Upper lobe of left lung (tissue), 6 donors: ENCODE measurements at regions not wholly inside any gene's neighbourhood (a gene's known extent, or its start where the extent isn't known, plus 50 kb on each side); places are given as distances from the start of the nearest gene placed in this dataset.

Experiments used
- ATAC-seq, 2 donors: fragments of 200-7000 bp; cut with Tn5 transposase; one replicate each; pipeline ENCODE4 v1.9.1; 2022; ENCODE audit warnings: mild to moderate bottlenecking in 2 of 2, moderate library complexity in 2 of 2; ENCODE audit not compliant: low FRiP score in 2 of 2
- DNase-seq, 2 donors: peaks; one replicate each; pipeline ENCODE4 v3.0.0-alpha.2; 2019 to 2020
- H3K27ac ChIP-seq, 4 donors: fragments of 200-600 bp; sonication (generic); one replicate each; pipeline ENCODE4 v1.5.1; 2016 to 2019
- H3K27me3 ChIP-seq, 4 donors: fragments of 200-600 bp; sonication (generic); one replicate each; pipeline ENCODE4 v1.5.1; 2017 to 2019
- H3K36me3 ChIP-seq, 4 donors: fragments of 200-600 bp; sonication (generic); one replicate each; pipeline ENCODE4 v1.5.1; 2016 to 2019
- H3K4me1 ChIP-seq, 4 donors: fragments of 200-600 bp; sonication (generic); one replicate each; pipeline ENCODE4 v1.5.1; 2018 to 2019
- H3K4me3 ChIP-seq, 4 donors: fragments of 200-600 bp; sonication (generic); one replicate each; pipeline ENCODE4 v1.5.1; 2017 to 2019; ENCODE audit warnings: mild to moderate bottlenecking in 2 of 4, moderate library complexity in 1 of 4
- H3K9me3 ChIP-seq, 4 donors: fragments of 200-600 bp; sonication (generic); one replicate each; pipeline ENCODE4 v1.5.1; 2018 to 2019
- EP300 ChIP-seq, 4 donors: sonication (generic); formaldehyde crosslinking; IDR thresholded peaks; one replicate each; pipeline ENCODE4 v1.5.1; 2017; ENCODE audit warnings: antibody characterized with exemption in 4 of 4, control low read depth in 2 of 4
- POLR2A ChIP-seq, 4 donors: fragments of 450-650 bp; IDR thresholded peaks; one replicate each; pipeline ENCODE4 v1.5.1; 2016 to 2017; ENCODE audit warnings: antibody characterized with exemption in 4 of 4, mild to moderate bottlenecking in 2 of 4
- POLR2AphosphoS5 ChIP-seq, 2 donors: sonication (generic); formaldehyde crosslinking; IDR thresholded peaks; one replicate each; pipeline ENCODE4 v1.5.1; 2017; ENCODE audit warnings: antibody characterized with exemption in 2 of 2
- WGBS, 2 donors: methylation state at CpG; one replicate each; pipeline ENCODE4 v1.1.5; 2017 to 2018; 5-methylcytosine and 5-hydroxymethylcytosine counted together
- TF ChIP-seq, protein P1 (sequence below), 6 experiments: fragments of 450-650 bp in 4 of 6; fragments of 200-600 bp in 2 of 6; sonication (generic) in 2 of 6; IDR thresholded peaks; one replicate each; pipeline ENCODE4 v1.5.1; 2016 to 2019; ENCODE audit warnings: antibody characterized with exemption in 6 of 6
- donor health status: DM: no; HTN: no; CAD: no; lungs with moderate emphysema.
- donor health status: DM: no; HTN: yes; CAD: no; lungs with severe emphysema.

DNA sequence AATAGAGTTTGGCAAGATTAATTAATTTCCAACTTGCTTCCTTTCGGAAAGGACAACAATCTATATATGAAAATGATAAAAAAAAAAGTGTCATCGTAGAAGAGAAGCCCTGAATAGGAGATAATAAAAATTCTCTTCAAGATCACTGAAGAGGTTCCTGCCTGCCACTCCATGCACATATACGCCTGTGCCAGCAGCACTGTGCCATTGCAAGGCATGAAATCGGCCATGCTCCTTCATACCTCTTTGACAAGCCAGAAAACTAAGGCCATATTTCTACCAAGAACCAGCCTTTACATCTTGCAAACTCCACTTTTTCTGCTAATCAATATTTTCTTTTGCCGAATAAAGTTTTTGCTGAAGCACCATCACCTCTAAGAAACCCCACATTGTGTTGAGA, 365.5 kb downstream of the CXXC4 start:
- 78% methylated on average over 5 of the region's 5 CpGs for WGBS, 2 donors
- H3K27ac ChIP-seq: no peak overlapping the region
- no peaks in the 10 kb centered on the region for H3K36me3 ChIP-seq
- H3K9me3 ChIP-seq: no peaks in the 10 kb centered on the region
- H3K4me3 ChIP-seq: no peak overlapping the region
- no peaks in the 10 kb centered on the region for H3K4me1 ChIP-seq
- no peaks in the 10 kb centered on the region for H3K27me3 ChIP-seq
- ATAC-seq: no peak
- TF ChIP-seq POLR2A (IDR thresholded peaks at IDR 0.05): no peak
- TF ChIP-seq POLR2AphosphoS5 (IDR thresholded peaks at IDR 0.05): no peak
- TF ChIP-seq EP300 (IDR thresholded peaks at IDR 0.05): no peak
- TF ChIP-seq, protein P1, sequence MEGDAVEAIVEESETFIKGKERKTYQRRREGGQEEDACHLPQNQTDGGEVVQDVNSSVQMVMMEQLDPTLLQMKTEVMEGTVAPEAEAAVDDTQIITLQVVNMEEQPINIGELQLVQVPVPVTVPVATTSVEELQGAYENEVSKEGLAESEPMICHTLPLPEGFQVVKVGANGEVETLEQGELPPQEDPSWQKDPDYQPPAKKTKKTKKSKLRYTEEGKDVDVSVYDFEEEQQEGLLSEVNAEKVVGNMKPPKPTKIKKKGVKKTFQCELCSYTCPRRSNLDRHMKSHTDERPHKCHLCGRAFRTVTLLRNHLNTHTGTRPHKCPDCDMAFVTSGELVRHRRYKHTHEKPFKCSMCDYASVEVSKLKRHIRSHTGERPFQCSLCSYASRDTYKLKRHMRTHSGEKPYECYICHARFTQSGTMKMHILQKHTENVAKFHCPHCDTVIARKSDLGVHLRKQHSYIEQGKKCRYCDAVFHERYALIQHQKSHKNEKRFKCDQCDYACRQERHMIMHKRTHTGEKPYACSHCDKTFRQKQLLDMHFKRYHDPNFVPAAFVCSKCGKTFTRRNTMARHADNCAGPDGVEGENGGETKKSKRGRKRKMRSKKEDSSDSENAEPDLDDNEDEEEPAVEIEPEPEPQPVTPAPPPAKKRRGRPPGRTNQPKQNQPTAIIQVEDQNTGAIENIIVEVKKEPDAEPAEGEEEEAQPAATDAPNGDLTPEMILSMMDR (IDR thresholded peaks at IDR 0.05): no peak
- no peak for DNase-seq

DNA sequence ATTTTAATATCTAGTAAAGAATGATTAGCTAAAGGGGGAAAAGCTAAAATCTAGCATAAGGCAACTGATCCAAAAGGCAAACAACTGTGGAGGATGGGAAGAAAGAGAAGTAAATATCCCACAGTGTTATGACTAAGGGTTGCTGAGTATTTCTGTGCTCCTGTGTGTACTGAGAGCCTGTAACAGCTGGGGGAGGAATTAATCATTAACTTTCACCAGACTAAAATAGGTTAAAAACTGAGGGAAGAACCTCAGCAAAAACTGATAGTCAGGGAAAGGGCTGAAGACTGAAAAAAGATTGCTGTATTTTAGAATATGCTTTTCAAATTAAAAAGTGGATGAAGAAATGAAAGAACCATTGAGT, 365.9 kb downstream of the CXXC4 start:
- Histone ChIP-seq H3K4me1 (no peaks in the 10 kb centered on the region), H3K27me3 (no peaks in the 10 kb centered on the region), H3K9me3 (no peaks in the 10 kb centered on the region), H3K4me3 (no peak overlapping the region), H3K36me3 (no peaks in the 10 kb centered on the region), H3K27ac (no peak overlapping the region)
- no peak for DNase-seq
- TF ChIP-seq POLR2AphosphoS5 (IDR thresholded peaks at IDR 0.05): no peak
- no peak for TF ChIP-seq POLR2A (IDR thresholded peaks at IDR 0.05)
- no peak for ATAC-seq

DNA sequence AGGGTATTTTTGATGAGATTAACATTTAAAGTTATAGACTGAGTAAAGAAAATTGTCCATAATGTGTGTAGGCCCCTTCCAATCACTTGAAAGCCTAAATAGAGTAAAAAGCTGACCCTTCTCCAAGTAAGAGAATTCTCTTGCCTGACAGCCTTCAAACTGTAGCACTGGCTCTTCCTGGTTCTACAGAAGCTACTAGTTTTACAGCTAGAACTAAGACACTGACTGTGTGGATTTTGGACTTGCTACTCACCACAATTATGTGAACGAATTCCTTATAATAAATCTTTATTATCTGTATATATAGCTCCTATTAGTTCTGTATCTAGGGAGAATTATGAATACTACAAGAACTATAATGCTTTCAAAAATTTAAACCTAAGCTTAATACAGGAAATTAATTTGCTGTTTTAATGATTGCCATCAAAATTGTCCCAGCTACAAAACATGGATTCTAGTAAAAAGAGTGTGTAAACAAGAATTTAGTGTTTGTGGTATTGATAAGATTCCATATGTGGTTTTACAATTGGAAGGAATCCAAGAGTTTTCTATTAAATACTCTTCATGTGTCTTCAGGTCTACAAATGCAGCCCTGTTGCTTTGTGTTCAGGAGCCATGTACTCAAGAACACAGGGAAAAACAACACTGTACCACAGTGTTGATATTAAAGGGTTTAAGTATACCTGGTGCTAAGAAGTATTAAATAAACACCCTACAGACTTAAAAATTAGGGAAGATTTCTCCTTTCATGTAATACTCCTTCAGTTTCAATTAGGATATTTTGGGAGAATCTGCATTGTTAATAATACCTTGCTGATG, 366.5 kb downstream of the CXXC4 start:
- no peaks in the 10 kb centered on the region for H3K27me3 ChIP-seq
- WGBS, 2 donors: 63 to 68% methylated on average over 1 of the region's 1 CpG
- TF ChIP-seq POLR2A (IDR thresholded peaks at IDR 0.05) (no peak), POLR2AphosphoS5 (IDR thresholded peaks at IDR 0.05) (no peak), EP300 (IDR thresholded peaks at IDR 0.05) (no peak)
- TF ChIP-seq, protein P1 (IDR thresholded peaks at IDR 0.05): no peak
- no peaks in the 10 kb centered on the region for H3K9me3 ChIP-seq
- no peaks in the 10 kb centered on the region for H3K4me1 ChIP-seq
- no peaks in the 10 kb centered on the region for H3K36me3 ChIP-seq
- no peak overlapping the region for H3K4me3 ChIP-seq
- H3K27ac ChIP-seq: no peak overlapping the region
- DNase-seq (no peak), ATAC-seq (no peak)

DNA sequence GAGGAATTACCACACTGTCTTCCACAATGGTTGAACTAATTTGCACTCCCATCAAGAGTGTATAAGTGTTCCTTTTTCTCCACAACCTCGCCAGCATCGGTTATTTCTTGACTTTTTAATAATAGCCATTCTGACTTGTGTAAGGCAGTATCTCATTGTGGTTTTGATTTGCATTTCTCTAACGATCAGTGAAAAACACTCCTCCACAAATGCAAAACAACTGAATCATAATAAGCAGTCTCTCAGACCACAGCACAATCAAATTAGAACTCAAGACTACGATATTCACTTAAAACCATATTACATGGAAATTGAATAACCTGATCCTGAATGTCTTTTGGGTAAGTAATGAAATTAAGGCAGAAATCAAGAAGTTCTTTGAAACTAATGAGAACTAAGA, 371.7 kb downstream of the CXXC4 start:
- DNase-seq: no peak
- H3K4me1 ChIP-seq: no peaks in the 10 kb centered on the region
- H3K36me3 ChIP-seq: no peaks in the 10 kb centered on the region
- TF ChIP-seq EP300 (IDR thresholded peaks at IDR 0.05): no peak
- no peak for TF ChIP-seq POLR2A (IDR thresholded peaks at IDR 0.05)
- no peak for TF ChIP-seq POLR2AphosphoS5 (IDR thresholded peaks at IDR 0.05)
- TF ChIP-seq, protein P1 (IDR thresholded peaks at IDR 0.05): no peak
- 74 to 91% methylated on average over 4 of the region's 4 CpGs for WGBS, 2 donors
- ATAC-seq: no peak
- no peak overlapping the region for H3K4me3 ChIP-seq
- H3K27me3 ChIP-seq: no peaks in the 10 kb centered on the region
- no peak overlapping the region for H3K27ac ChIP-seq
- H3K9me3 ChIP-seq: no peaks in the 10 kb centered on the region

DNA sequence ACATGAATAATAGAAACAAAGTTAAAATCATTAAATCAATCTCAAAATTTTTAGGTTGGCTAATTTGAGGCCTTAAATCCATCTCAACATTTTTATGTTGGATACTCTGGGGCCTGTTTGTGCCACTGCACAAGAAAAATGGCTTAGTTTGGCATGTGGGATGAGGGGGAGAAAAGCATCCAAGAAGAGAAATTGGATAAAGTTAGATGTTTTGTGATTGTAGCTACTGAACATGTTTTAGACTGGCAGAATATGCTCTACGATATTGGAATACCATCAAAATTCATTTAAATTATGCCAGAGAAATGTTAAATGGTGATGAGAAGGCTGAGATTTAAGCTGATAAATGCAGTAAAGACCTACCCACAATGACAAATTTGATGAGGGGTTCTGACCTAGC, 376.9 kb downstream of the CXXC4 start:
- TF ChIP-seq, protein P1 (IDR thresholded peaks at IDR 0.05): no peak
- TF ChIP-seq POLR2AphosphoS5 (IDR thresholded peaks at IDR 0.05) (no peak), EP300 (IDR thresholded peaks at IDR 0.05) (no peak), POLR2A (IDR thresholded peaks at IDR 0.05) (no peak)
- Histone ChIP-seq H3K36me3 (no peaks in the 10 kb centered on the region), H3K4me1 (no peaks in the 10 kb centered on the region), H3K27ac (no peak overlapping the region), H3K4me3 (no peak overlapping the region), H3K27me3 (no peaks in the 10 kb centered on the region), H3K9me3 (peaks cover 0 to 6% (median 2%) of the 10 kb centered on the region in 4 donors)
- 0 to 54% methylated on average over 1 of the region's 1 CpG for WGBS, 2 donors
- DNase-seq (no peak), ATAC-seq (no peak)
